Naive thymus-derived CD8-positive, alpha-beta T cell (primary cell): ENCODE measurements at regions not wholly inside any gene's neighbourhood (a gene's known extent, or its start where the extent isn't known, plus 50 kb on each side); places are given as distances from the start of the nearest gene placed in this dataset.
A peak's percentile ranks its signal among the peaks of the same experiment; 100 is the strongest.
"Not testable (repeated sequence)": the region's sequence is repeated elsewhere in the genome, so short reads cannot be mapped to it uniquely, and the experiment has no call there.

ENCODE experiments used
- ATAC-seq, 2 donors: fragments of 150-1000 bp; cut with Tn5 transposase in 1 of 2; sonication (Bioruptor Pico), chemical (Tn5 transposase) in 1 of 2; 1 replicate in 1 of 2; 2 replicates in 1 of 2; pipeline ENCODE4 v1.10.0; 2021; ENCODE audit warnings: mild to moderate bottlenecking in 2 of 2, moderate library complexity in 2 of 2
- POLR2A ChIA-PET: fragments of 350-600 bp; sonication (Branson Sonifier 250); formaldehyde crosslinking; loops from one replicate; lab custom pipeline; 2021; ENCODE audit warnings: antibody characterized with exemption; lab: Charles Lee
- DNase-seq, 10 donors: peaks; one replicate each; pipeline versions ENCODE4 v3.0.0 to v3.0.0-alpha.2; 2020 to 2022
- H3K27ac Mint-ChIP-seq, 10 donors: one replicate each; pipeline ENCODE4 v1.8.0; 2020 to 2022; ENCODE audit warnings: mild to moderate bottlenecking in 10 of 10, mixed read lengths in 10 of 10, moderate library complexity in 4 of 10, inconsistent platforms in 1 of 10
- H3K27me3 Mint-ChIP-seq, 5 donors: one replicate each; pipeline ENCODE4 v1.8.0; 2021 to 2022; ENCODE audit warnings: mixed read lengths in 5 of 5
- H3K36me3 Mint-ChIP-seq, 3 donors: one replicate each; pipeline ENCODE4 v1.8.0; 2020 to 2022; ENCODE audit warnings: mixed read lengths in 3 of 3, mild to moderate bottlenecking in 2 of 3, inconsistent platforms in 1 of 3
- H3K4me1 Mint-ChIP-seq, 4 donors: one replicate each; pipeline ENCODE4 v1.8.0; 2021 to 2022; ENCODE audit warnings: mixed read lengths in 4 of 4
- H3K4me3 Mint-ChIP-seq, 10 donors: one replicate each; pipeline ENCODE4 v1.8.0; 2020 to 2022; ENCODE audit warnings: mild to moderate bottlenecking in 10 of 10, mixed read lengths in 10 of 10, moderate library complexity in 6 of 10, inconsistent platforms in 1 of 10
- H3K9me3 Mint-ChIP-seq, 9 donors: one replicate each; pipeline ENCODE4 v1.8.0; 2020 to 2022; ENCODE audit warnings: mixed read lengths in 9 of 9, mild to moderate bottlenecking in 3 of 9, inconsistent platforms in 1 of 9, moderate library complexity in 1 of 9

DNA sequence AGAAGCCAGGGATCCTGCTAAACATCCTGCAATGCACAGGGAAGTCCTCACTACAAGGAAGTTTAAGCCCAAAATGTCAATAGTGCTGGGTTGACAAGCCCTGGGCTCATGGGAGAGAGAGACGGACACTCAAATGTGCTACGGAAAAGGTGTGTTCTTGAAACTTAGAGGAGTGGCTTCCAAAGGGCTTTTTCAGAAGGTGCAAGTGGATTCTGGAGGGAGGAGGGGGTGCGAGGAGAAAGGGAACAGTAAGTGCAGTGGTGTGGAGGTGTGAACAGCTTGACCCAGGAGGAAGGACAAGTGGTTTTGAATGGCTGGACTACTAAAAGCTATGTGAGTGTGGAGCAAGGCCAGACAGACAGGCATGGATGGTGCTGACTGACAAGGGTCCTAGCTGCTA is 50.4 kb upstream of the CECR2 start:
- peaks cover 0 to under 1% (median 0%) of the 10 kb centered on the region in 9 donors for H3K9me3 Mint-ChIP-seq
- H3K36me3 Mint-ChIP-seq = no peaks in the 10 kb centered on the region
- POLR2A ChIA-PET = no interaction called here
- no peaks in the 10 kb centered on the region for H3K27me3 Mint-ChIP-seq
- peak overlapping the region in 1 of 10 donors; percentile 1 for H3K27ac Mint-ChIP-seq
- H3K4me1 Mint-ChIP-seq = no peaks in the 10 kb centered on the region
- ATAC-seq (no peak), DNase-seq (no peak)
- no peak overlapping the region for H3K4me3 Mint-ChIP-seq

DNA sequence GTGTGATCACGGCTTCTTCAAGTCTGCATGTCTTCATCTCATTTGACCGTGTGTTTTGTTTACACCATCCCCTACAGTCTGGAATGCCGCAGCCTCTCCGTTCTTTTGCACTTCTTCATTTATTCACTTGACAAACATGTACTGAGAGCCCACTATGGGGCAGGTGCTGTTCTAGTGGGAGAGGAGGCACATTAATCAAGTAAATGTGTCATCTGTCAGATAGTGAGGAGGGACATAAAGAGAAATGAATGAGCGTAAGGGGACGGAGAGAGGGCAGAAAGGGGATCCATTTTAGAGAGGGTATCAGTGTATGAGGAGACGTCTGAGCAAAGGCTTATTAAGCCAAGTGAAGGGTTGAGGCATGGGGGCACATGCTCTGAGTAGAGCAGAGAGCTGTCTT is 54.0 kb upstream of the CECR2 start:
- no peak for ATAC-seq
- POLR2A ChIA-PET = no interaction called here
- Mint-ChIP-seq H3K4me3 (no peak overlapping the region), H3K27ac (no peak overlapping the region), H3K27me3 (peaks cover 0 to 5% (median 0%) of the 10 kb centered on the region in 5 donors), H3K9me3 (no peaks in the 10 kb centered on the region), H3K4me1 (no peaks in the 10 kb centered on the region), H3K36me3 (no peaks in the 10 kb centered on the region)
- DNase-seq = no peak

DNA sequence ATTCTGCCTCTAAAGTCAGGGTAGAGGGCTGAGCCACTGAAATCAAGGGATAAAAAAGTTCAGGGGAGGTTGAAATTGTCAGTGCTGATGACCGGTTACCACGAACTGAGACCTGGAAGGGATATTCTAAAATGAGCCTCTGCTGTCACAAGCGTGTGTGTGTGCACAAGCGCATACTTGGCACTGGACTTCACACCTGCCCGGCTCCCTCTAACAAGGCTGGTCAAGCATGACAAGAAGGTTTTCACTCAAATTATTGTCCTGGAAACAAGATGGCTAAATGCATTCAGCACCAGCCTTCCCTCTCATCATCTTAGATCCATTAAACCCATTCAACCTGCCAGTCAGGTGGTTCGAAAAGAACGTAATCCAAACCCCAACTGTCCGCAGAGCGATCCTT is 54.8 kb upstream of the CECR2 start:
- Mint-ChIP-seq H3K4me3 (no peak overlapping the region), H3K4me1 (no peaks in the 10 kb centered on the region), H3K27ac (no peak overlapping the region), H3K9me3 (no peaks in the 10 kb centered on the region), H3K36me3 (no peaks in the 10 kb centered on the region), H3K27me3 (peaks cover 0 to 5% (median 0%) of the 10 kb centered on the region in 5 donors)
- ATAC-seq (no peak), DNase-seq (no peak)
- POLR2A ChIA-PET = no interaction called here

DNA sequence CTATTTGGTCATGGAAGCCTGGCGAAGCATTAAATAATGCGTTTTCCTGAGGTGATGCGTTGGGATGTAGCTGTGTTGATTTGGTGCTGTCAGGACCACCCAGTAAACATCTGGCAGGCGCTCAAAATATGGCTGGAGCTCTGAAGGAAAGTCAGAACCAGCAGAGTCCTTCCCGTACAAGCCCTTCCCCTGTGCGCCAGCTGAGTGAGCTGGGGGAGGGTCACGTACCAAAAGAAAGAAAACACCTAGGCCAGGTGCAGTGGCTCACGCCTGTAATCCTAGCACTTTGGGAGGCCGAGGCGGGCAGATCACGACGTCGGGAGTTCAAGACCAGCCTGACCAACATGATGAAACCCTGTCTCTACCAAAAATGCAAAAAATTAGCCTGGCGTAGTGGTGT is 55.6 kb upstream of the CECR2 start:
- DNase-seq (no peak), ATAC-seq (no peak)
- Mint-ChIP-seq H3K9me3 (no peaks in the 10 kb centered on the region), H3K36me3 (no peaks in the 10 kb centered on the region), H3K4me1 (no peaks in the 10 kb centered on the region), H3K27ac (peak overlapping the region in 2 of 10 donors; percentile 35 to 52), H3K27me3 (peaks cover 0 to 5% (median 0%) of the 10 kb centered on the region in 5 donors), H3K4me3 (no peak overlapping the region)
- POLR2A ChIA-PET = no interaction called here

DNA sequence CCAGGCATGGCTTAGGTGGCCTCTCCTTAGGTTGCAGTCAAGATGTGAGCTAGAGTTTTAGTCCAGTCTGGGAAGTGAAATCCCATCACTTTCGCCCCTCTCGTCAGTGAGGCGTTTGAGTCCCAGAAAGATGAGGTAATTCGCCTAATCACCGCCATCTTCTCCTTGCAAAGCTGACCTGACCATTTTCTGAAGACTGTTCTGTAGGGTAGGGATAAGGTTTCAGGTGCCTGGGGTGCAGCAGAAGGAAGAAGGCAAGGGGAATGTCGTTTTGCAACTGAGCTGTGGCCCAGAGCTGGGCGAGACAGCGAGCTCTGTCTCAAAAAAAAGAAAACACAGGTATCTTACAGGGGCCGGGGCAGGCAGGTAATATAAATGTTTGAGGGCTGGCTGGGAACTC is 61.7 kb upstream of the CECR2 start:
- H3K4me3 Mint-ChIP-seq = no peak overlapping the region
- DNase-seq (no peak), ATAC-seq (no peak)
- peak overlapping the region in 2 of 10 donors; percentile 41 to 76 for H3K27ac Mint-ChIP-seq
- H3K9me3 Mint-ChIP-seq = no peaks in the 10 kb centered on the region
- H3K27me3 Mint-ChIP-seq = no peaks in the 10 kb centered on the region
- H3K36me3 Mint-ChIP-seq = no peaks in the 10 kb centered on the region
- POLR2A ChIA-PET = no interaction called here
- peaks cover 9 to 24% (median 21%) of the 10 kb centered on the region in 4 donors for H3K4me1 Mint-ChIP-seq

DNA sequence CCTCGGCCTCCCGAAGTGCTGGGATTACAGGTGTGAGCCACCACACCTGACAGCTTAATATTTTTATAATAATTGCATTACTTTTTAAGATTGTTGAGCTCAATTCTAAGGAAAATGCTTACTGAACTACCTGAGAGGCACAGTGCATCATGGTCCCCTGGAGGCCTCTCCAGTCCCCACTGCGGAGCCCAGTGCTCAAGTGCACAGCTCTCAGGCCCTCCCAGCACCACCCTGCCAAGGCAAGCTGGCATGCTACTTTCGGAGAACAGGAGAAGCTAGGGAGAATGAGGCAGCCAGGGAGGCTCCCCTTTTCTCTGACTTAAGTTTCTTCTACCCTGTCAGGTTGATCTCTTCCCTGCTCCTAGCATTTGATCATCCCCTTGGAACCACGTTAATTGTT is 64.2 kb upstream of the CECR2 start:
- Mint-ChIP-seq H3K36me3 (no peaks in the 10 kb centered on the region), H3K4me1 (peaks cover 9 to 25% (median 22%) of the 10 kb centered on the region in 4 donors), H3K27me3 (no peaks in the 10 kb centered on the region), H3K4me3 (no peak overlapping the region), H3K9me3 (no peaks in the 10 kb centered on the region), H3K27ac (peak overlapping the region in 2 of 10 donors; percentile 15 to 92)
- POLR2A ChIA-PET = no interaction called here
- no peak for ATAC-seq
- DNase-seq = no peak

DNA sequence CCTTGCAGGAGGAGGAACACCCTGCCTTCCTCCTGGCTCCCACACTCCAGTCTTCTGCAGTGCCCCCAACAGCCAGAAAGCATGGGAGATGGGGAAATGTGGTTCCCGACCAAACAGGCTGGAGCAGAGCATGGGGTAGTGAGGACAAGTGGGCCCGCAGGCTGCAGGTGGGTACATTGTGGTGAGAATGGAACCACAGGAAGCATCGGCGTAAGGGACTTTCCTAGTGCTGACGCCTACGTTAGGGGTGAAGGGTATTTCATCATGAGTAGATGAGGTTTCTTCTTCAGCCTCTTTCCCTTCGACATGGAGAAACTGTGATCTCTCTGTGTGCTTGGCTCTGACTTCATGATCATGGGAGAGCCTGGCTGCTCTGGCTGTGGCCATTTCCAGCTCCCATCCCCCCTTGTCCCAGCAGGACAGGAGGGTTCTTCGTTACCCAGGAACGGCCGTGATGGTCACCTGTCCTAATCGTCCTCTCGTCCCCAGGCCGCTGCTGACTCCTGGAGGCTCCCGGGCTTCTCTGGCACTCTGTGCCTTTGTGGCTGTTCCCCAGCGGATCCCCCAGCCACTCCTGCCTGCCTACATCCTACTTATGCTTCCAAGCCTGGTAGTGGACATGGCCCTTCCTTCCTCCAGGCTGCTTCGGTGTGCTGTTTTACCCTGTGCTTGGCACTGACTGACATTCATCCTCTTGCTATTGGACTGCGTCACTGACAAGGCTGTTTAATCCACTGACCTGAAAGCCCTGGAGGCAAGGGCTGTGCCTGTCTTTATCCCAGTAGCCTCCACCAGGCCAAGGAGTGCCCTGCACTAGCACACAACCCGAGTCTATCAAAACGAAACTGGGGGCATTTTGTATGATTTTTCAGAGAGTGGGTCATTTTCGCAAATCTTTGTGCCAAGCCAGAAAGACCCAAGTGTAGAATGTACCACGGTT is 65.2 kb upstream of the CECR2 start:
- Mint-ChIP-seq H3K4me1 (peaks cover 9 to 31% (median 25%) of the 10 kb centered on the region in 4 donors), H3K27me3 (no peaks in the 10 kb centered on the region), H3K27ac (peak overlapping the region; percentile 57 to 94 (median 86)), H3K36me3 (no peaks in the 10 kb centered on the region), H3K9me3 (peaks cover 0 to 3% (median 0%) of the 10 kb centered on the region in 9 donors), H3K4me3 (peak overlapping the region in 9 of 10 donors; percentile 32 to 65 (median 60))
- ATAC-seq (peak; percentile 96 to 99), DNase-seq (peak in 9 of 10 donors; percentile 29 to 75 (median 53))
- POLR2A ChIA-PET = no interaction called here

DNA sequence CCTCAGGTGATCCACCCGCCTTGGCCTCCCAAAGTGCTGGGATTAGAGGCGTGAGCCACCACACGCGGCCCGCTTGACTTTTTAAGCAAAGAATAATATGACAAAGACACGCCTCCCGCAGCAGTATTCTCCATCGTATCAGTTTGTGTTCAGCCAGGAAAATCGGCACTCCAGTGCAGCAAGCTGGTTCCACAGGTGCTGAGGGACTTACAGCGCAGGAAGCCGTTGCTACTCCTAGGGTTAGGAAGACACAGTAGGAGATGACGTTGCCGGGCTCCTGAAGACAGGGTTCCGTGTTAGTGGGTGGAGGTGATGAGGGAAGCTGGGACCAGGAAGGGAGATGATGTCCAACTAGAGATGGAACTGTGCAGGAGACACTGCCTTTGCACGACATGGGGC is 65.8 kb upstream of the CECR2 start:
- DNase-seq (no peak), ATAC-seq (no peak)
- Mint-ChIP-seq H3K4me1 (peaks cover 12 to 36% (median 29%) of the 10 kb centered on the region in 4 donors), H3K27me3 (no peaks in the 10 kb centered on the region), H3K9me3 (peaks cover 0 to 3% (median 0%) of the 10 kb centered on the region in 9 donors), H3K4me3 (peak overlapping the region in 7 of 10 donors; percentile 36 to 65 (median 60)), H3K27ac (peak overlapping the region in 7 of 10 donors; percentile 16 to 92 (median 78)), H3K36me3 (no peaks in the 10 kb centered on the region)
- POLR2A ChIA-PET = interaction anchor here (0.7 kb wide), 1 partner anchor 134 kb away, joined by 3 read pairs; no protein-coding TSS in a partner anchor

DNA sequence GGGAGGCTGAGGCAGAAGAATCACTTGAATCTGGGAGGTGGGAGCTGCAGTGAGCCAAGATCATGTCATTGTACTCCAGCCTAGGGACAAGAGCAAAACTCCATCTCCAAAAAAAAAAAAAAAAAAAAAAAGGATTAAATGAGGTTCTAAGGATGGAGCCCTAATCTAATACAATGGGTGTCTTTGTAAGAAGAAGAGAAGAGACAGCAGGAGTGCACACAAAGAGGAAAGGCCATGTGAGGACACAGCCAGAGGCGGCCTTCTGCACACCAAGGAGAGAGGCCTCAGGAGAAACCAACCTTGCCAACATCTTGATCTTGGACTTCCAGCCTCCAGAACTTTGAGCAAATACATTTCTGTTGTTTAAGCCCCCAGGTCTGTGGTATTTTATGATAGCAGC is 66.6 kb upstream of the CECR2 start:
- DNase-seq (no peak), ATAC-seq (no peak)
- H3K27me3 Mint-ChIP-seq = no peaks in the 10 kb centered on the region
- H3K4me3 Mint-ChIP-seq = peak overlapping the region in 3 of 10 donors; percentile 10 to 66 (median 54)
- no peaks in the 10 kb centered on the region for H3K36me3 Mint-ChIP-seq
- H3K27ac Mint-ChIP-seq = peak overlapping the region in 5 of 10 donors; percentile 19 to 92 (median 78)
- POLR2A ChIA-PET = interaction anchor here (0.5 kb wide), 1 partner anchor 83 kb away, joined by 3 read pairs; no protein-coding TSS in a partner anchor
- H3K4me1 Mint-ChIP-seq = peaks cover 17 to 42% (median 33%) of the 10 kb centered on the region in 4 donors
- H3K9me3 Mint-ChIP-seq = peaks cover 0 to 3% (median 0%) of the 10 kb centered on the region in 9 donors

DNA sequence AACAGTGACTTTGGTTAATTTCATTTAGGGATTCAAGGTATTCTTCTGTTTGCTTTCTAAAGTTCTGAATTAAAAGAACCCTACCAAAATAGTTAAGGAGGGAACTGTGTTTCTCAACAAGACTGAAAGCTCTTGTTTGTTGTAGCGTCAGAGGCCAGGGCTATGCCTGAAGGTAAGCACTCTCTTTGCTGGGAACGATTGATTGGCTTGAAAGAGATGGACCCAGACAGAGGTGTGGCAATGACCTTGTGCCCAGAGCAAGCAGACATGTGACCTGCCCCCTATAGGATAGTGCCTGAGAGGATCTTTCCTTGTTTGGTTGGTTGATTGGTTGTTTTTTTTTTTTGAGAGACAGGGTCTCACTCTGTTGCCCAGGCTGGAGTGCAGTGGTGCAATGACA is 68.3 kb upstream of the CECR2 start:
- peak overlapping the region in 1 of 10 donors; percentile 49 for H3K27ac Mint-ChIP-seq
- no peak for ATAC-seq
- no peak for DNase-seq
- H3K36me3 Mint-ChIP-seq = no peaks in the 10 kb centered on the region
- no peak overlapping the region for H3K4me3 Mint-ChIP-seq
- H3K9me3 Mint-ChIP-seq = peaks cover 0 to 3% (median 0%) of the 10 kb centered on the region in 9 donors
- POLR2A ChIA-PET = no interaction called here
- peaks cover 17 to 42% (median 33%) of the 10 kb centered on the region in 4 donors for H3K4me1 Mint-ChIP-seq
- peaks cover 0 to 2% (median 0%) of the 10 kb centered on the region in 5 donors for H3K27me3 Mint-ChIP-seq

DNA sequence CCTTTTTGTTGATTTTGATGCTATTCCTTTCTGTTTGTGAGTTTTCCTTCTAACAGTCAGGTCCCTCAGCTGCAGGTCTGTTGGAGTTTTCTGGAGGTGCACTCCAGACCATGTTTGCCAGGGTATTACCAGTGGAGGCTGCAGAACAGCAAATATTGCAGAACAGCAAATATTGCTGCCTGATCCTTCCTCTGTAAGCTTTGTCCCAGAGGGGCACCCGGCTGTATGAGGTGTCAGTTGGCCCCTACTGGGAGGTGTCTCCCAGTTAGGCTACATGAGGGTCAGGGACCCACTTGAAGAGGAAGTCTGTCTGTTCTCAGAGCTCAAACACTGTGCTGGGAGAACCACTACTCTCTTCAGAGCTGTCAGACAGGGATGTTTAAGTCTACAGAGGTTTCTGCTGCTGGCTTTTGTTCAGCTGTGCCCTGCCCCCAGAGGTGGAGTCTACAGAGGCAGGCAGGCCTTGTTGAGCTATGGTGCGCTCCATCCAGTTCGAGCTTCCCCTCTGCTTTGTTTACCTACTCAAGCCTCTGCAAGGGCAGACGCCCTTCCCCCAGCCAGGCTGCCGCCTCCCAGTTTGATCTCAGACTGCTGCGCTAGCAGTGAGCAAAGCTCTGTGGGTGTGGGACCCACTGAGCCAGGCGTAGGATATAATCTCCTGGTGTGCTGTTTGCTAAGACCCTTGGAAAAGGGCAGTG is 70.3 kb upstream of the CECR2 start:
- peak in 1 of 10 donors; percentile 40 for DNase-seq
- ATAC-seq, H3K36me3 Mint-ChIP-seq, H3K9me3 Mint-ChIP-seq, H3K27me3 Mint-ChIP-seq: not testable (repeated sequence)
- H3K4me3 Mint-ChIP-seq = peak overlapping the region in 1 of 10 donors; percentile 36
- H3K4me1 Mint-ChIP-seq = peaks cover 12 to 34% (median 22%) of the 10 kb centered on the region in 4 donors
- POLR2A ChIA-PET = interaction anchor here (0.5 kb wide), 1 partner anchor 44 kb away, joined by 3 read pairs; no protein-coding TSS in a partner anchor
- peak overlapping the region in 4 of 10 donors; percentile 3 to 37 (median 34) for H3K27ac Mint-ChIP-seq

DNA sequence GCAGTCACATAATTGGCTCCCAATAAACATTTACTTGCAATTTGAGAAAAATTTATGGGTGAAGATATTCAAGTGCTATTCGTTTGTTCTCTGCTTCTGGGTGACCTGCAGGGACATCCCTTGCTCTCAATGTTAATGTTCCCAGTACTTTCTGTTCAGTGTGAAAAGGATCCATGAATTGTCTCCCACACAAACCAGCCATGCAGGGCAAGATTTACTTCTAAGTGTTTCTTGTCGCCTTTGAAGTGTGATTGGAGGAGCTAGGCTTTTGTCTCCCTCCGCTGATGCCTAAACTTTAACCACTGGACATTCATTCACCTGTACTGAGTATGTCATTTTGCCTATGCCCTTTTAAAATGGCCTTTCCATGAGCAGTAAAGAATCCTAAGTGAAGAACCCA is 66.4 kb upstream of the ADA2 start:
- DNase-seq (no peak), ATAC-seq (no peak)
- H3K27ac Mint-ChIP-seq = peak overlapping the region in 1 of 10 donors; percentile 44
- POLR2A ChIA-PET = no interaction called here
- no peaks in the 10 kb centered on the region for H3K36me3 Mint-ChIP-seq
- H3K27me3 Mint-ChIP-seq = peaks cover 0 to 5% (median 2%) of the 10 kb centered on the region in 5 donors
- H3K4me1 Mint-ChIP-seq = peaks cover 7 to 18% (median 15%) of the 10 kb centered on the region in 4 donors
- H3K9me3 Mint-ChIP-seq = no peaks in the 10 kb centered on the region
- no peak overlapping the region for H3K4me3 Mint-ChIP-seq
